Parathyroid adenoma (tissue), 2 donors: ENCODE measurements at regions not wholly inside any gene's neighbourhood (a gene's known extent, or its start where the extent isn't known, plus 50 kb on each side); places are given as distances from the start of the nearest gene placed in this dataset.

Experiments
- H2AFZ ChIP-seq: fragments of 300-600 bp; sonication (generic); one replicate; pipeline ENCODE4 v1.7.0; 2017; ENCODE audit warnings: antibody characterized with exemption, mild to moderate bottlenecking
- H3K27ac ChIP-seq: fragments of 300-600 bp; sonication (generic); one replicate; pipeline ENCODE4 v1.7.0; 2017
- H3K27me3 ChIP-seq: fragments of 300-600 bp; sonication (generic); one replicate; pipeline ENCODE4 v1.7.0; 2017; ENCODE audit warnings: low read length; ENCODE audit not compliant: control insufficient read depth, insufficient read depth
- H3K36me3 ChIP-seq: fragments of 300-600 bp; sonication (generic); one replicate; pipeline ENCODE4 v1.7.0; 2017; ENCODE audit warnings: low read length; ENCODE audit not compliant: control insufficient read depth, insufficient read depth
- H3K4me1 ChIP-seq: fragments of 300-600 bp; sonication (generic); one replicate; pipeline ENCODE4 v1.7.0; 2017; ENCODE audit warnings: control low read depth
- H3K4me2 ChIP-seq: fragments of 300-600 bp; sonication (generic); one replicate; pipeline ENCODE4 v1.7.0; 2017; ENCODE audit warnings: low read length
- H3K4me3 ChIP-seq: fragments of 300-600 bp; sonication (generic); one replicate; pipeline ENCODE4 v1.7.0; 2017; ENCODE audit warnings: low read depth, low read length
- H3K79me2 ChIP-seq: fragments of 300-600 bp; sonication (generic); one replicate; pipeline ENCODE4 v1.7.0; 2017; ENCODE audit warnings: control low read depth
- H3K9ac ChIP-seq: fragments of 300-600 bp; sonication (generic); one replicate; pipeline ENCODE4 v1.7.0; 2017; ENCODE audit warnings: mild to moderate bottlenecking
- H3K9me3 ChIP-seq: fragments of 300-600 bp; sonication (generic); one replicate; pipeline ENCODE4 v1.7.0; 2017; ENCODE audit warnings: low read length; ENCODE audit not compliant: control insufficient read depth
- TF ChIP-seq, protein P1 (sequence below): fragments of 300-600 bp; sonication (generic); IDR thresholded peaks from one replicate; pipeline ENCODE4 v1.7.0; 2017; ENCODE audit warnings: antibody characterized with exemption, mild to moderate bottlenecking
- donor health status: primary hyperparathyroidism.

GRCh38 chr6:4327841-4328240 is 192.5 kb upstream of the ECI2 start:
- H3K79me2 ChIP-seq: no peaks in the 10 kb centered on the region
- H3K27ac ChIP-seq: no peak overlapping the region
- H2AFZ ChIP-seq: no peak overlapping the region
- H3K36me3 ChIP-seq: no peaks in the 10 kb centered on the region
- H3K9me3 ChIP-seq: no peaks in the 10 kb centered on the region
- H3K4me3 ChIP-seq: no peak overlapping the region
- no peak overlapping the region for H3K9ac ChIP-seq
- H3K4me1 ChIP-seq: no peaks in the 10 kb centered on the region
- TF ChIP-seq, protein P1, sequence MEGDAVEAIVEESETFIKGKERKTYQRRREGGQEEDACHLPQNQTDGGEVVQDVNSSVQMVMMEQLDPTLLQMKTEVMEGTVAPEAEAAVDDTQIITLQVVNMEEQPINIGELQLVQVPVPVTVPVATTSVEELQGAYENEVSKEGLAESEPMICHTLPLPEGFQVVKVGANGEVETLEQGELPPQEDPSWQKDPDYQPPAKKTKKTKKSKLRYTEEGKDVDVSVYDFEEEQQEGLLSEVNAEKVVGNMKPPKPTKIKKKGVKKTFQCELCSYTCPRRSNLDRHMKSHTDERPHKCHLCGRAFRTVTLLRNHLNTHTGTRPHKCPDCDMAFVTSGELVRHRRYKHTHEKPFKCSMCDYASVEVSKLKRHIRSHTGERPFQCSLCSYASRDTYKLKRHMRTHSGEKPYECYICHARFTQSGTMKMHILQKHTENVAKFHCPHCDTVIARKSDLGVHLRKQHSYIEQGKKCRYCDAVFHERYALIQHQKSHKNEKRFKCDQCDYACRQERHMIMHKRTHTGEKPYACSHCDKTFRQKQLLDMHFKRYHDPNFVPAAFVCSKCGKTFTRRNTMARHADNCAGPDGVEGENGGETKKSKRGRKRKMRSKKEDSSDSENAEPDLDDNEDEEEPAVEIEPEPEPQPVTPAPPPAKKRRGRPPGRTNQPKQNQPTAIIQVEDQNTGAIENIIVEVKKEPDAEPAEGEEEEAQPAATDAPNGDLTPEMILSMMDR: no peak
- H3K4me2 ChIP-seq: no peak overlapping the region
- H3K27me3 ChIP-seq: no peaks in the 10 kb centered on the region

DNA sequence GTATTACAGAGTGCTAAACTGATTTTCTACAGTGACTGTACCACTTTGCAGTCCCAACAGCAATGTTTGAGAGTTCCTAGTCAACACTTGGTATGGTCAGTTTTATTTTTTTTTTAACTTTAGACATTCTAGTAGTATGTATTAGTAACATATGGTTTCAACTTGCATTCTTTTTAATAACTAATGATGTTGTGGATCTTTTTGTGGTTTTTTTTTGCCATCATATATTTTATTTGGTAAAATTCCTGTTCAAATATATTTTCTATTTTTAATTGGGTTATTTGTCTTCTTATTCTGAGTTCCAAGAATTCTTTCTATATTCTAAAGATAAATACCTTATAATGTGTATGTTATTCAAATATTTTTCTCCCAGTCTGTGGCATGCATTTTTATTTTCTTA is 189.4 kb upstream of the ECI2 start:
- H3K27me3 ChIP-seq: no peaks in the 10 kb centered on the region
- peaks cover 13% of the 10 kb centered on the region for H3K4me1 ChIP-seq
- H3K27ac ChIP-seq: no peak overlapping the region
- H3K4me2 ChIP-seq: no peak overlapping the region
- TF ChIP-seq, protein P1: no peak
- H3K9ac ChIP-seq: no peak overlapping the region
- no peaks in the 10 kb centered on the region for H3K9me3 ChIP-seq
- H2AFZ ChIP-seq: no peak overlapping the region
- no peaks in the 10 kb centered on the region for H3K79me2 ChIP-seq
- no peaks in the 10 kb centered on the region for H3K36me3 ChIP-seq
- H3K4me3 ChIP-seq: no peak overlapping the region

GRCh38 chr6:4323322-4323721 is 187.9 kb upstream of the ECI2 start:
- H2AFZ ChIP-seq: peak overlapping the region; percentile 28
- H3K27me3 ChIP-seq: no peaks in the 10 kb centered on the region
- no peak overlapping the region for H3K4me2 ChIP-seq
- H3K36me3 ChIP-seq: no peaks in the 10 kb centered on the region
- H3K27ac ChIP-seq: no peak overlapping the region
- TF ChIP-seq, protein P1: no peak
- H3K4me3 ChIP-seq: no peak overlapping the region
- no peak overlapping the region for H3K9ac ChIP-seq
- no peaks in the 10 kb centered on the region for H3K79me2 ChIP-seq
- H3K4me1 ChIP-seq: peaks cover 15% of the 10 kb centered on the region
- no peaks in the 10 kb centered on the region for H3K9me3 ChIP-seq

GRCh38 chr6:4322846-4323309 is 187.5 kb upstream of the ECI2 start:
- H3K79me2 ChIP-seq: no peaks in the 10 kb centered on the region
- no peaks in the 10 kb centered on the region for H3K36me3 ChIP-seq
- peaks cover 15% of the 10 kb centered on the region for H3K4me1 ChIP-seq
- H3K9me3 ChIP-seq: no peaks in the 10 kb centered on the region
- H3K27ac ChIP-seq: no peak overlapping the region
- no peak overlapping the region for H3K9ac ChIP-seq
- no peak overlapping the region for H3K4me2 ChIP-seq
- no peak overlapping the region for H3K4me3 ChIP-seq
- TF ChIP-seq, protein P1: no peak
- peak overlapping the region; percentile 28 for H2AFZ ChIP-seq
- H3K27me3 ChIP-seq: no peaks in the 10 kb centered on the region

DNA sequence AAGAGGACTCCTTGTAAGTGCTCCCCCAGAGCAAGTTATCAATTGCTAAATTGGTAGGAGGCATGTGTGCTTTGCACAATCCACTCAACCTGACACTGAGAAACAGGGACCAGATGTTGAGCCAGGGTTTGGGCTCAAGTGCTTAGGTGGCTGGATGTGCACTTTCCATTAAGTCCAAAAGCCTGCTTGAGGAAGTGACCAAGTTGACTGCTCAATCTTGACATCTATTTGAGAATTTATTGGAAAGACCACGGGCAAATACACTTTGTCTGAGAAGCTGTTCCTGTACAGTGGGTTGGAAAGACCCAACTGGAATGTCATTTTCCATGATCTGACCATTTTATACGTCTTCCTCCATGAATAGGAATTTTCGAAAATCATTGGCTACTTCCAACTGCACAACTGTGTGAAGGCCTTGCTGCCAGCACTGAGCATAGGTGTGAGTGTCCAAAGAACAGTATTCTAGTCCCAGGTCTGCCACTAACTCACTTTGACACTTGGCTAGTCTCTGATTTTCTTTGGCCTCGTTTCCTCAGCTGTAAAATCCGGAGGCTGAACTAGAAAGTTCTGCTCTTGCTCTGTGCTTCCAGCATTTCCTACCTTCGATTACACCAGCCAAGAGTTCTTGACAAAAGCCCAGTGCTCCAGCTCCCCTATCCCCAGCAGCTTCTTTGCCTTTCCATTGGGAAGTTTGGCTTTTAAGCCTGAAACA is 186.9 kb upstream of the ECI2 start:
- peaks cover 15% of the 10 kb centered on the region for H3K4me1 ChIP-seq
- no peak overlapping the region for H3K27ac ChIP-seq
- H3K4me2 ChIP-seq: no peak overlapping the region
- TF ChIP-seq, protein P1: no peak
- no peaks in the 10 kb centered on the region for H3K27me3 ChIP-seq
- no peaks in the 10 kb centered on the region for H3K36me3 ChIP-seq
- H3K9ac ChIP-seq: no peak overlapping the region
- no peak overlapping the region for H3K4me3 ChIP-seq
- no peaks in the 10 kb centered on the region for H3K79me2 ChIP-seq
- H2AFZ ChIP-seq: no peak overlapping the region
- no peaks in the 10 kb centered on the region for H3K9me3 ChIP-seq
